ENCODE measurements at regions not wholly inside any gene's neighbourhood (a gene's known extent, or its start where the extent isn't known, plus 50 kb on each side); places are given as distances from the start of the nearest gene placed in this dataset.

GRCh38 chr2:118565786-118566540 lies 281.5 kb downstream of the EN1 start:
- no peak overlapping the region for H3K4me3 Mint-ChIP-seq
- H3K4me1 Mint-ChIP-seq = no peaks in the 10 kb centered on the region
- ATAC-seq (ENCODE audit: low read depth) = no peak
- no peak overlapping the region for H3K27ac Mint-ChIP-seq
- H3K27me3 Mint-ChIP-seq = peaks cover 2% of the 10 kb centered on the region
- no peaks in the 10 kb centered on the region for H3K9me3 Mint-ChIP-seq
- no peak for DNase-seq
- H3K36me3 Mint-ChIP-seq = no peaks in the 10 kb centered on the region
- POLR2A ChIA-PET = no interaction called here

- DNase-seq (no peak), ATAC-seq (ENCODE audit: low read depth) (no peak)
- no peaks in the 10 kb centered on the region for H3K9me3 Mint-ChIP-seq
- H3K4me1 Mint-ChIP-seq = no peaks in the 10 kb centered on the region
- no peaks in the 10 kb centered on the region for H3K36me3 Mint-ChIP-seq
- H3K27ac Mint-ChIP-seq = no peak overlapping the region
- no peak overlapping the region for H3K4me3 Mint-ChIP-seq
- POLR2A ChIA-PET = no interaction called here
- H3K27me3 Mint-ChIP-seq = peaks cover 2% of the 10 kb centered on the region
Measured at GRCh38 chr2:118565301-118565700, 282.1 kb downstream of the EN1 start.

- DNase-seq (no peak), ATAC-seq (ENCODE audit: low read depth) (no peak)
- H3K4me3 Mint-ChIP-seq = no peak overlapping the region
- no peaks in the 10 kb centered on the region for H3K9me3 Mint-ChIP-seq
- no peaks in the 10 kb centered on the region for H3K4me1 Mint-ChIP-seq
- no peaks in the 10 kb centered on the region for H3K36me3 Mint-ChIP-seq
- H3K27me3 Mint-ChIP-seq = no peaks in the 10 kb centered on the region
- POLR2A ChIA-PET = interaction anchor here (0.6 kb wide), 1 partner anchor 553 kb away, joined by 4 read pairs; no protein-coding TSS in a partner anchor
- no peak overlapping the region for H3K27ac Mint-ChIP-seq
Measured at GRCh38 chr2:118562144-118562543, 285.3 kb downstream of the EN1 start.

GRCh38 chr2:118558846-118559245 lies 288.6 kb downstream of the EN1 start:
- H3K27ac Mint-ChIP-seq = no peak overlapping the region
- no peaks in the 10 kb centered on the region for H3K27me3 Mint-ChIP-seq
- H3K4me1 Mint-ChIP-seq = no peaks in the 10 kb centered on the region
- POLR2A ChIA-PET = no interaction called here
- ATAC-seq (ENCODE audit: low read depth) (no peak), DNase-seq (no peak)
- H3K36me3 Mint-ChIP-seq = no peaks in the 10 kb centered on the region
- peaks cover 3% of the 10 kb centered on the region for H3K9me3 Mint-ChIP-seq
- H3K4me3 Mint-ChIP-seq = no peak overlapping the region

- no peaks in the 10 kb centered on the region for H3K36me3 Mint-ChIP-seq
- H3K4me1 Mint-ChIP-seq = no peaks in the 10 kb centered on the region
- H3K27me3 Mint-ChIP-seq = peaks cover 3% of the 10 kb centered on the region
- H3K4me3 Mint-ChIP-seq = no peak overlapping the region
- H3K9me3 Mint-ChIP-seq = peaks cover 3% of the 10 kb centered on the region
- H3K27ac Mint-ChIP-seq = no peak overlapping the region
- DNase-seq (no peak), ATAC-seq (ENCODE audit: low read depth) (no peak)
- POLR2A ChIA-PET = no interaction called here
Measured at GRCh38 chr2:118557791-118558190, 289.7 kb downstream of the EN1 start.

- DNase-seq = no peak
- H3K27ac Mint-ChIP-seq = no peak overlapping the region
- H3K9me3 Mint-ChIP-seq = peaks cover 3% of the 10 kb centered on the region
- no peak overlapping the region for H3K4me3 Mint-ChIP-seq
- H3K27me3 Mint-ChIP-seq = peaks cover 3% of the 10 kb centered on the region
- POLR2A ChIA-PET = no interaction called here
- H3K4me1 Mint-ChIP-seq = no peaks in the 10 kb centered on the region
- no peak for ATAC-seq (ENCODE audit: low read depth)
- no peaks in the 10 kb centered on the region for H3K36me3 Mint-ChIP-seq
Measured at GRCh38 chr2:118557016-118557415, 290.4 kb downstream of the EN1 start.

GRCh38 chr2:118554616-118555015 lies 292.8 kb downstream of the EN1 start:
- no peak for DNase-seq
- POLR2A ChIA-PET = no interaction called here
- H3K36me3 Mint-ChIP-seq = no peaks in the 10 kb centered on the region
- no peak overlapping the region for H3K4me3 Mint-ChIP-seq
- peaks cover 3% of the 10 kb centered on the region for H3K27me3 Mint-ChIP-seq
- H3K9me3 Mint-ChIP-seq = peaks cover 3% of the 10 kb centered on the region
- no peaks in the 10 kb centered on the region for H3K4me1 Mint-ChIP-seq
- ATAC-seq (ENCODE audit: low read depth) = no peak
- no peak overlapping the region for H3K27ac Mint-ChIP-seq

- no peak overlapping the region for H3K27ac Mint-ChIP-seq
- DNase-seq = no peak
- POLR2A ChIA-PET = no interaction called here
- no peaks in the 10 kb centered on the region for H3K9me3 Mint-ChIP-seq
- no peaks in the 10 kb centered on the region for H3K4me1 Mint-ChIP-seq
- H3K27me3 Mint-ChIP-seq = peaks cover 3% of the 10 kb centered on the region
- no peak for ATAC-seq (ENCODE audit: low read depth)
- no peak overlapping the region for H3K4me3 Mint-ChIP-seq
- no peaks in the 10 kb centered on the region for H3K36me3 Mint-ChIP-seq
Measured at GRCh38 chr2:118549503-118549902, 297.9 kb downstream of the EN1 start.

- no peak overlapping the region for H3K27ac Mint-ChIP-seq
- no peaks in the 10 kb centered on the region for H3K9me3 Mint-ChIP-seq
- ATAC-seq (ENCODE audit: low read depth) = no peak
- no peaks in the 10 kb centered on the region for H3K4me1 Mint-ChIP-seq
- POLR2A ChIA-PET = no interaction called here
- peaks cover 3% of the 10 kb centered on the region for H3K27me3 Mint-ChIP-seq
- no peaks in the 10 kb centered on the region for H3K36me3 Mint-ChIP-seq
- DNase-seq = no peak
- no peak overlapping the region for H3K4me3 Mint-ChIP-seq
Measured at GRCh38 chr2:118548880-118549488, 298.5 kb downstream of the EN1 start.

GRCh38 chr2:118539290-118539689 lies 308.2 kb downstream of the EN1 start:
- no peak overlapping the region for H3K27ac Mint-ChIP-seq
- ATAC-seq (ENCODE audit: low read depth) = no peak
- DNase-seq = no peak
- H3K9me3 Mint-ChIP-seq = no peaks in the 10 kb centered on the region
- no peak overlapping the region for H3K4me3 Mint-ChIP-seq
- no peaks in the 10 kb centered on the region for H3K27me3 Mint-ChIP-seq
- POLR2A ChIA-PET = no interaction called here
- H3K36me3 Mint-ChIP-seq = no peaks in the 10 kb centered on the region
- no peaks in the 10 kb centered on the region for H3K4me1 Mint-ChIP-seq

- ATAC-seq (ENCODE audit: low read depth) (no peak), DNase-seq (no peak)
- H3K27me3 Mint-ChIP-seq = no peaks in the 10 kb centered on the region
- no peak overlapping the region for H3K4me3 Mint-ChIP-seq
- no peaks in the 10 kb centered on the region for H3K36me3 Mint-ChIP-seq
- no peak overlapping the region for H3K27ac Mint-ChIP-seq
- H3K4me1 Mint-ChIP-seq = no peaks in the 10 kb centered on the region
- POLR2A ChIA-PET = no interaction called here
- H3K9me3 Mint-ChIP-seq = no peaks in the 10 kb centered on the region
Measured at GRCh38 chr2:118536306-118536705, 311.1 kb downstream of the EN1 start.

GRCh38 chr2:118535818-118536212 lies 311.6 kb downstream of the EN1 start:
- H3K27me3 Mint-ChIP-seq = no peaks in the 10 kb centered on the region

GRCh38 chr2:118535171-118535817 lies 312.2 kb downstream of the EN1 start:
- Mint-ChIP-seq H3K36me3 (no peaks in the 10 kb centered on the region), H3K27me3 (no peaks in the 10 kb centered on the region), H3K9me3 (no peaks in the 10 kb centered on the region), H3K27ac (no peak overlapping the region), H3K4me1 (no peaks in the 10 kb centered on the region), H3K4me3 (no peak overlapping the region)
- ATAC-seq (ENCODE audit: low read depth) = no peak
- DNase-seq = no peak
- POLR2A ChIA-PET = no interaction called here

More at GRCh38 chr2:118535818-118536212, 311.6 kb downstream of the EN1 start:
- Mint-ChIP-seq H3K4me1 (no peaks in the 10 kb centered on the region), H3K4me3 (no peak overlapping the region), H3K36me3 (no peaks in the 10 kb centered on the region), H3K27ac (no peak overlapping the region), H3K9me3 (no peaks in the 10 kb centered on the region)
- POLR2A ChIA-PET = no interaction called here
- ATAC-seq (ENCODE audit: low read depth) = no peak
- DNase-seq = no peak

GRCh38 chr2:118530976-118531375 lies 316.5 kb downstream of the EN1 start:
- no peak overlapping the region for H3K4me3 Mint-ChIP-seq
- H3K36me3 Mint-ChIP-seq = no peaks in the 10 kb centered on the region
- H3K4me1 Mint-ChIP-seq = no peaks in the 10 kb centered on the region
- no peaks in the 10 kb centered on the region for H3K9me3 Mint-ChIP-seq
- DNase-seq (no peak), ATAC-seq (ENCODE audit: low read depth) (no peak)
- H3K27me3 Mint-ChIP-seq = no peaks in the 10 kb centered on the region
- POLR2A ChIA-PET = no interaction called here
- H3K27ac Mint-ChIP-seq = no peak overlapping the region

All from activated naive CD8-positive, alpha-beta T cell treated with anti-CD3 and anti-CD28 coated beads, Interleukin-2, amount 10 ng/mL, durations not matched to agents 7 days and 5 days (primary cell).